ENCODE measurements at regions not wholly inside any gene's neighbourhood (a gene's known extent, or its start where the extent isn't known, plus 50 kb on each side); places are given as distances from the start of the nearest gene placed in this dataset.

DNA sequence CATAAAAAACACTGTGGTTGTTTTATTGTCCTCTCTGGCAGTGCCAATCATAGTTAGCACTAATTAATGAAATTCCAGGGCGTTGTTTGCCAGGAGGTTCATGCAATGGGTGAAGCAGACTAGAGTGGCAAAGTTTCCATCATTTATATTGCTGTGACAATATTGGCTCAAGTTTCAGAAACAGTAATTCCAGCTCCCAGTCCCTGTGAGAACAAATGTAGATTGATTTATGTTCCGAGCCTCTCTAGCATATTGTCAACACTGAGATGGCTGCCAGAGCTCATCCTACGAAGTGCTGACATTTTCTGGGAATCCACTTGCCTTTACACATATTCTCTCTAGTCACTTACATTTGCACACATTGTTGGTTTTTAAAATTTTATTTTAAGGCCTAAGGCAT is 440.0 kb upstream of the IGFBP7 start:
- no peak for DNase-seq

DNA sequence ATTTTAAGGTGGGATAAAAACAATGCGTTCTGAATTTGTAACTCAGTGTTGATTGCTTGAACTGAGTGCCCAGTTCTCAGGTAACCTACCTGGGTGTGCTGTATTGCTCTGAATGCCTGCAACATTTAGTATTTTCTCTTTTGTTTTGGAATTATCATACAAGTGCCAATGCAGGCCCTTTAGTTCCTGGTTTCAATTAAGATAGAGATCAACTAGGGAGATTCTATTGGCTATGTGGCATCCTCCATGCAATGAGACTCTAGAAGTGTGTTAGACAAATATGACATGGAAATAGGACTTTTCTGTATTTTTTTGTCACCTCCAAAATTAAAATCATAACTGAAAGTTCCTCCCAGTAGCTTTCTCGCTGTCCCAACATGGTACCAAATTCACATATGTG is 438.7 kb upstream of the IGFBP7 start:
- DNase-seq = no peak

- no peak for DNase-seq
Observed at GRCh38 chr4:57544811-57545654, 434.8 kb upstream of the IGFBP7 start.

DNA sequence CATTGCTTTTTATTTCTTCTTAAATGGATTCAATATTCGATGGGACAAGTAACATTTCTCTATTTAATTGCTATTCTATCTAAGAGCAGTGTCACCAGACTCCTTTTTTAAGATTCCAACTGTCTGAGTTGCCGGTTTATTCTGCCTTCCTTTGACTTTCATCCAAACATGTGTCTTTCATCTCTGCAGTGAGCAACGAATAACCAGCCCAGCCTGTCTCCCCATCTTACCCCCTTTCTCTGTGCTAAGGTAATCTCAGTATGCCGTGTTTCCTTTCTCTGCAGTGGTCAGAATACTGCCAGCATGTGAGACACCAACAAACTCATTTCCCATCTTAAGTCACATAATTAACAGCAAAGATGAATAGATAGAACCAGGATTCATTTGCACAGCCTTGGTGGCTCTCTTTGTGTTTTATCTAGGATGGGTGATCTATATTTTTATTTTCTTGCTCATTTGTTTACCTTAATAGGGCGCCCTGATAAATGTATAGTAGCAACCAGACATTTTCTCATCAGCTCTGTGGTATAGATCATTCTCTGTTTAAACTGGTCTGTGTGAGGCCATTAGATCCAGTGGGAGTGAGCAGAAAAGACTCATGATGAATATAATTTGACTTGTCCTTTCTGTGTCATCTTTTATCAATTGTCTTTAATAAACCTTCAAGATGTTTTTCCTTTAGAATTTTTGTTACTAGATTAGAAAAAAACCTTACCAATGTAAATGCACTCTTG is 394.8 kb upstream of the IGFBP7 start:
- no peak for DNase-seq

GRCh38 chr4:57504139-57504538 is 394.0 kb upstream of the IGFBP7 start:
- no peak for DNase-seq

GRCh38 chr4:57501720-57502119 is 391.5 kb upstream of the IGFBP7 start:
- DNase-seq = no peak

DNA sequence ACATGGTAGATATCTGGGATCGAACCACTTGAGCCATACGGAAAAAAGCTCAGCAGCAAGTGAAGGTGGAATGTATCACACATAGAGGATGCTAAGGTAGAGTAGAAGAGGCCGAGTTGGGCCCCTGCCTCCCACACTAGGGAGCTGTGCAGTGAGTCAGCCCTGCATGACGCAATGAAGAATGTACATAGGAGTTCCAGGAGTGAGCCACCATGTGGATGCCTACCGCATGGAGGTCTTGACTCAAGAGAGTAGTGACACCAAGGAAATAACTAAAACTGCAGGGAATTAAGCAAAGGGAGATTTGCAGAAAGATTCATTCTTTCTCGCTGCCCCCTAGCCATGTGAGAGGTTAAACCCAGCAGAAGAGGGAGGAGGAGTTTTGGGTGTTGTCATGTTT is 389.6 kb upstream of the IGFBP7 start:
- no peak for DNase-seq

- no peak for DNase-seq
Observed at GRCh38 chr4:57498251-57498650, 388.1 kb upstream of the IGFBP7 start.

DNA sequence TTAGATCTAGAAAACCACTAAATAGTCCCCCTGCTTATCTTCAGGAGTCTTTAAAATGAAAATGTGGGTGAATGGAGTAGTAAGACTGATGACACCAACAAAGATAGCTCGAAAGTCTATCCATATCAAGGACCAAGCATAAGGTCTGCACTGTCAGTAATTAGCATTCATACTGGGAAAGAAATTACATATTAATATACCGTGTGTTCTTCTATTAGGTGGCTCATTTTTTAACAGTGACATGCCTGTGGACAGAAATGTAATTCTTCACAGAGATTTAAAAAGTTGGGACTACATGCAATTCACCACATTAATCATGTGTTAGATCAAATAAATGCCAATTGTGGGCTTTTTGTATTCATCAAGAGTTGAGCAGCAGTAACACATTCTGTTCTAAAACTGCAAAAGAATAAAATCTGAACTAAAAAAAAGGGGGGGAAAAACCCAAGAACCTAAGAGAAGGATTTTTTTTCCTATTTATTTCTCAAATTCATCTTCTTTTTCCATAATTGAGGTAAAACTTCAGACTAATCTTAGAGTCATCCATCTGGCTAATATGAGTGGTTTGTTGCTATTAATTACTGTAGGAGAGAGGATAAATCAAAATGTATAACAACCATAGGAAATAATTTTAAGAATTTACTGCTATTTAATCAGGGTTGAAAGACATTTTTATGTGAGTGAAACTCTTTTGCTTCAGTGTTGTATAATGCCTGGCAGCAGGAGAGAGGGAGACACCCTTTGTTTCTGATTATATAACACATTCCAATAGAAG is 386.7 kb upstream of the IGFBP7 start:
- DNase-seq = no peak

- no peak for DNase-seq
Observed at GRCh38 chr4:57494821-57495220, 384.6 kb upstream of the IGFBP7 start.

DNA sequence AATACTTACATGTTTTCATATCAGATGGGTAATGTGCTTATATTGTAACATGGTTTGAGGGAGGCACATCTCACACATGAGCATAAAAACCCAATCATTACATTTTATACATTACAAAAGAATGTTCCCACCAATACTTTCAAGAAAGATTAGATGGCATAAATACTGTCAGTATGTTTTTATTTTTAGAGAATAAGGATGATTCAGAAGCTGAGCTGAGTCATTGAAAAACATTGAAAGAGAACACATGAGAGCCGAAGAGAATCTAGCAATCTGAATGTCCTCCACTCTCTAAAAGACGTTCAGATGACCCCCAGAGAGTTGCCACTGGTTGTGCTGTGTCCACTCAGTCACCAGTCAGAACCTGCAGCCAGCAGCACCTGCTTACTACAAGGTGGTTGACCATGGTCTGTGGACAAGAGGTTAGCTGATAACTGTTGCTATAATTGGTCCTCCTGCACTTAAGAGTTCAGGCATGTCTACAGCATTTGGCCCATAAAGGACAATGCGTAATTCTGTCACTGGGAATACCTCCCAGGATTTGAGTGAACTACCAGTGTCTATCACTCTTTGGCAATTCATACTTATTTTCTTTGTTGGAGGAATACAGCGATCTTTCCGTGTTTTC is 382.2 kb upstream of the IGFBP7 start:
- no peak for DNase-seq

- no peak for DNase-seq
Observed at GRCh38 chr4:57491388-57491787, 381.2 kb upstream of the IGFBP7 start.

- DNase-seq = no peak
Observed at GRCh38 chr4:57490520-57491255, 380.5 kb upstream of the IGFBP7 start.

DNA sequence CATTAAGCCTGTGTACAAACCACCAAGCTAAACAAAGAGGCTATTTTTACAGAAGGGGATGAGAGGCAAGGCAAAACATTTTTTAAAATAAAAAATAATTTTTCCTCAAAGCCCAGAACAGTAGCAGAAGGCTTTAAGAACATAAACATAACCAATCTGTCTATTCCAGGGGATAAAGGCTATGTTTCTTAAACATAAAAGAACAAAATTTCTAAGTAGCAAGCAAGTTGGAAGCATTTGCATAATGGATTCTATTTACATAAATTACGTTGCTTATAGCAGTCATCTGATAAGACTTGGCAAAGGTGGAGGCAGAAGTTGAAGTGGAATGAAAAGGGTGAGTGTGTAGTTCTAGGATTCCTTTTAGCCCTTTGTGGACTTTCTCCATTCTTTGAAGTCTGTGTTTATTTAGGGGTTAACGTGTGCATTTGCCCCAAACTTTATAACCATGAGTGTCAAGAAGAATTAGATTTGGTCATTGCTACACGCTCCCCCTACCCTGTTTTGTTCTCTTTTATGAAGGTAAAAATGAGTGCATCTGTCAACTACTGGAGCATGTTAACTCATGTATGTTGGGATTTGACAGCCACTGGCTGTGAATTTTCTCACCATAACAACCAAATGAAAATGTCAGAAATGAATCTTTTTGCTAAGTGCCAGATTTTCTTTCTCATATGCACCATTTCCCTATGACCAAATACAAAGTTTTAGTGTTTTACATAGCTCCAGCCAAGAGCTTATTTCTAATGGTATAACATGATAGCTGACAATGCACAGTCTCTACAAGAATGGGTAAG is 378.4 kb upstream of the IGFBP7 start:
- DNase-seq = no peak

GRCh38 chr4:57475424-57475823 is 365.2 kb upstream of the IGFBP7 start:
- no peak for DNase-seq

GRCh38 chr4:57465321-57466056 is 355.3 kb upstream of the IGFBP7 start:
- no peak for DNase-seq

DNA sequence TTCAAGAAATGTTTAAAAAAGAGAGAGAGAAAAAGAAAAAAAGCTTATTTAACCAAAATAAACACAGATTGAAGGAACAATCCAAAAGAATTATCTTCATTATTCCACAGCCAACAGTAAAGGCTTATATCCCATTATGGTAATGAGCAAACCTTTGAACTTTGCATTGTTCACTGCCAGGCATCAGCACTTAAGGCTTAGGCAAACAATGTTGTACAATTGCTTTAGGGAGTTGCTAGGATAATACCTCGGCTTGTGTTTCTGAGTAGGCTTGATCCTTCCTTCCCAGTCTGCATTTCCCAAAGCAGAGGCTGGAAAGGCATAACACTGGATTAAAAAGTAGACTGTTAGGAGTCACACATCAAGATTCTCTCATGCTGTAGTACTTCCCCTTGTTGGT is 352.7 kb upstream of the IGFBP7 start:
- DNase-seq = no peak

DNA sequence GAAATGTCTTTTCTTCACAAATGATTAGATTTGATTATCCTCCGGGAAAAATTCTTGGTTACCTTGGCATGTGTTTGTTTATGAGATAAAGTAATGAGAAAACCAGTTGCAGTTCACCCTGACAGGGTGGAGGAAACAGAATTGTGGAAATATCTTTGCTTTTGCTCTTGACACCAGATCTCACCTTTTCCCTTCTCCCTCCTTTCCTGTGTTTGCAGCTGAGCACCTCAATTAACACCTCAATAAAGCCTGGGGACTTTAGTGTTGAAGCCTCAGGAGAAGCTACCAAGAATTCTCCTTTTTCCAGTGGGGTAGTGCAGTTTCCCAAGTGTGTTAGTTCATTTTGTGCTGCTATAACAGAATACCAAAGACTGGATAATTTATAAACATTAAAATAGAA is 350.8 kb upstream of the IGFBP7 start:
- no peak for DNase-seq

GRCh38 chr4:57448901-57449300 is 338.7 kb upstream of the IGFBP7 start:
- DNase-seq = no peak

- no peak for DNase-seq
Observed at GRCh38 chr4:57448452-57448851, 338.3 kb upstream of the IGFBP7 start.

DNA sequence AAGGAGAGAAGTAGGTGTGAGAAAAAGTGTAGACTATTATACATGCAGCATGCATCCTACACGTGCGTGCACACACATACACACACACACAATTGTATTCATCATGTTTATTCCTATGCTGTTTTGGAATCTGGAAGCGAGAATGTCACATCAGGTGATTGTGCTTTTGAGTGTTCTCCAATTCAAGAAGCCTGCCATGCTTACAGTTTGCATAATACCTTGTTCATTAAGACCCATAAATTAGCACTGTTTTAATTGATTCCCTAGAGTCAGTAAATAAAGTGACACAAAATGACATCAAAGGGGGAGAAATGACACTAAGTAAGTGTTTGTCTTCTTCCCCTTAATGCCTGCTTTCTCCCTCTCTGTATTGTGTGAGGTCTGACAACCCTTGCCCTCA is 336.1 kb upstream of the IGFBP7 start:
- DNase-seq = no peak
